HG02678 (cell line): ENCODE measurements at regions not wholly inside any gene's neighbourhood (a gene's known extent, or its start where the extent isn't known, plus 50 kb on each side); places are given as distances from the start of the nearest gene placed in this dataset.
A peak's percentile ranks its signal among the peaks of the same experiment; 100 is the strongest.
"Not testable (repeated sequence)": the region's sequence is repeated elsewhere in the genome, so short reads cannot be mapped to it uniquely, and the experiment has no call there.

Experiments
- ATAC-seq: cut with Tn5 transposase; IDR thresholded peaks from one replicate; pipeline ENCODE4 v1.9.1; 2021; ENCODE audit warnings: mild to moderate bottlenecking, moderate library complexity; ENCODE audit not compliant: unreplicated experiment

GRCh38 chr22:26768952-26769351 is 111.6 kb downstream of the MIAT start:
- ATAC-seq: no peak

GRCh38 chr22:26769663-26770062 is 112.3 kb downstream of the MIAT start:
- no peak for ATAC-seq

- no peak for ATAC-seq
Measured at GRCh38 chr22:26770624-26771023, 113.2 kb downstream of the MIAT start.

- not testable (repeated sequence) for ATAC-seq
Measured at GRCh38 chr22:26773054-26773453, 115.7 kb downstream of the MIAT start.

GRCh38 chr22:26775394-26775793 is 118.0 kb downstream of the MIAT start:
- ATAC-seq: no peak

- ATAC-seq: no peak
Measured at GRCh38 chr22:26777156-26777801, 119.9 kb downstream of the MIAT start.

GRCh38 chr22:26778372-26778771 is 121.0 kb downstream of the MIAT start:
- ATAC-seq: no peak

GRCh38 chr22:26779108-26779507 is 121.7 kb downstream of the MIAT start:
- no peak for ATAC-seq

- no peak for ATAC-seq
Measured at GRCh38 chr22:26779929-26780328, 122.5 kb downstream of the MIAT start.

- no peak for ATAC-seq
Measured at GRCh38 chr22:26780521-26780920, 123.1 kb downstream of the MIAT start.

- ATAC-seq: no peak
Measured at GRCh38 chr22:26781062-26781461, 123.7 kb downstream of the MIAT start.

- no peak for ATAC-seq
Measured at GRCh38 chr22:26781596-26781995, 124.2 kb downstream of the MIAT start.

- no peak for ATAC-seq
Measured at GRCh38 chr22:26783885-26784284, 126.5 kb downstream of the MIAT start.

GRCh38 chr22:26784772-26785171 is 127.4 kb downstream of the MIAT start:
- no peak for ATAC-seq

GRCh38 chr22:26785932-26786331 is 128.5 kb downstream of the MIAT start:
- peak; percentile 60 for ATAC-seq

- no peak for ATAC-seq
Measured at GRCh38 chr22:26786398-26786797, 129.0 kb downstream of the MIAT start.

- no peak for ATAC-seq
Measured at GRCh38 chr22:26789951-26790350, 132.6 kb downstream of the MIAT start.

GRCh38 chr22:26792522-26792921 is 135.1 kb downstream of the MIAT start:
- no peak for ATAC-seq

- ATAC-seq: no peak
Measured at GRCh38 chr22:26796785-26797184, 139.4 kb downstream of the MIAT start.

GRCh38 chr22:26797910-26798309 is 140.5 kb downstream of the MIAT start:
- no peak for ATAC-seq

- ATAC-seq: no peak
Measured at GRCh38 chr22:26798462-26799065, 141.2 kb downstream of the MIAT start.

GRCh38 chr22:26800858-26801257 is 143.5 kb downstream of the MIAT start:
- ATAC-seq: no peak

GRCh38 chr22:26801449-26801848 is 144.1 kb downstream of the MIAT start:
- ATAC-seq: no peak
